Calu3 (cell line): ENCODE measurements at regions not wholly inside any gene's neighbourhood (a gene's known extent, or its start where the extent isn't known, plus 50 kb on each side); places are given as distances from the start of the nearest gene placed in this dataset.

Experiments
- BruUV-seq: library from RNA; stranded (reverse); fragments of 400-500 nt; replicated peaks from 2 replicates; lab custom pipeline; 2021; lab: Mats Ljungman, UMichigan
- CTCF ChIA-PET: fragments of 300-600 bp; sonication (Branson Sonifier 250); formaldehyde crosslinking; loops from one replicate; lab custom pipeline; 2022; ENCODE audit warnings: antibody characterized with exemption; lab: Charles Lee
- DNase-seq: peaks from one replicate; pipeline ENCODE4 v3.0.0; 2022
- H3K27ac Mint-ChIP-seq: one replicate; pipeline ENCODE4 v1.8.0; 2022; ENCODE audit warnings: mixed read lengths; ENCODE audit not compliant: unreplicated experiment
- H3K27me3 Mint-ChIP-seq: one replicate; pipeline ENCODE4 v1.8.0; 2022; ENCODE audit warnings: mixed read lengths; ENCODE audit not compliant: unreplicated experiment
- H3K36me3 Mint-ChIP-seq: one replicate; pipeline ENCODE4 v1.8.0; 2022; ENCODE audit warnings: mild to moderate bottlenecking, moderate library complexity, mixed read lengths; ENCODE audit not compliant: insufficient read depth, unreplicated experiment
- H3K4me1 Mint-ChIP-seq: one replicate; pipeline ENCODE4 v1.8.0; 2022; ENCODE audit warnings: mild to moderate bottlenecking, low read depth, mixed read lengths; ENCODE audit not compliant: unreplicated experiment
- H3K4me3 Mint-ChIP-seq: one replicate; pipeline ENCODE4 v1.8.0; 2022; ENCODE audit warnings: mild to moderate bottlenecking, low read depth, moderate library complexity, mixed read lengths; ENCODE audit not compliant: unreplicated experiment
- H3K9me3 Mint-ChIP-seq: one replicate; pipeline ENCODE4 v1.8.0; 2022; ENCODE audit warnings: low read depth, mixed read lengths; ENCODE audit not compliant: unreplicated experiment
- intact Hi-C: fragments of 100-400 bp; cut with micrococcal nuclease; formaldehyde crosslinking; loops from one replicate; pipeline ENCODE4 v1.10.0; 2022; ENCODE audit not compliant: unreplicated experiment
- TF ChIP-seq, protein P1 (sequence below): fragments of 200-600 bp; IDR thresholded peaks from one replicate; pipeline ENCODE4 v1.8.0; 2022; ENCODE audit warnings: antibody characterized with exemption; ENCODE audit not compliant: unreplicated experiment

DNA sequence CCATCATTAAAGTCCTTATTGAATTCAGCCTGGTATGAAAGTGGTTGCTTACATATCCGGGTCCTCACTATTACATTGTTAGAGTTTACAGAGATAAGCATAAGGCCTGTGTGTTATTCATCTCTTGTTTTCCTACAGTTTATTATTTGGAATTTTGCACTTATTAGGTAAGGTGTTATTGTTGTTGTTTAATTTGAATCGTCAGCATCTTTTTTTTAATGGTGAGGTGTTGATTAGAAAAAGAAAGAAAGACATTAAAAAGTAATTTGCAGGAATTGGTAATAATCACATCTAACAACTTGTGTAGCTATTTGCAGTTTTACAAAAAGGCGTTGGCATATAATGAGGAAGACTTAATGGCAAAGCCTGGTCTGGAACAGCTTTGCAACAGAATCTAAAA is 158.6 kb downstream of the SAMD5 start:
- Mint-ChIP-seq H3K27ac (no peak overlapping the region), H3K4me1 (no peaks in the 10 kb centered on the region), H3K4me3 (no peak overlapping the region), H3K27me3 (no peaks in the 10 kb centered on the region), H3K36me3 (no peaks in the 10 kb centered on the region), H3K9me3 (peaks cover 3% of the 10 kb centered on the region)
- DNase-seq: no peak
- TF ChIP-seq, protein P1, sequence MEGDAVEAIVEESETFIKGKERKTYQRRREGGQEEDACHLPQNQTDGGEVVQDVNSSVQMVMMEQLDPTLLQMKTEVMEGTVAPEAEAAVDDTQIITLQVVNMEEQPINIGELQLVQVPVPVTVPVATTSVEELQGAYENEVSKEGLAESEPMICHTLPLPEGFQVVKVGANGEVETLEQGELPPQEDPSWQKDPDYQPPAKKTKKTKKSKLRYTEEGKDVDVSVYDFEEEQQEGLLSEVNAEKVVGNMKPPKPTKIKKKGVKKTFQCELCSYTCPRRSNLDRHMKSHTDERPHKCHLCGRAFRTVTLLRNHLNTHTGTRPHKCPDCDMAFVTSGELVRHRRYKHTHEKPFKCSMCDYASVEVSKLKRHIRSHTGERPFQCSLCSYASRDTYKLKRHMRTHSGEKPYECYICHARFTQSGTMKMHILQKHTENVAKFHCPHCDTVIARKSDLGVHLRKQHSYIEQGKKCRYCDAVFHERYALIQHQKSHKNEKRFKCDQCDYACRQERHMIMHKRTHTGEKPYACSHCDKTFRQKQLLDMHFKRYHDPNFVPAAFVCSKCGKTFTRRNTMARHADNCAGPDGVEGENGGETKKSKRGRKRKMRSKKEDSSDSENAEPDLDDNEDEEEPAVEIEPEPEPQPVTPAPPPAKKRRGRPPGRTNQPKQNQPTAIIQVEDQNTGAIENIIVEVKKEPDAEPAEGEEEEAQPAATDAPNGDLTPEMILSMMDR: no peak
- CTCF ChIA-PET: no interaction called here
- intact Hi-C loops: no loop called here
- BruUV-seq: no TSS peak

DNA sequence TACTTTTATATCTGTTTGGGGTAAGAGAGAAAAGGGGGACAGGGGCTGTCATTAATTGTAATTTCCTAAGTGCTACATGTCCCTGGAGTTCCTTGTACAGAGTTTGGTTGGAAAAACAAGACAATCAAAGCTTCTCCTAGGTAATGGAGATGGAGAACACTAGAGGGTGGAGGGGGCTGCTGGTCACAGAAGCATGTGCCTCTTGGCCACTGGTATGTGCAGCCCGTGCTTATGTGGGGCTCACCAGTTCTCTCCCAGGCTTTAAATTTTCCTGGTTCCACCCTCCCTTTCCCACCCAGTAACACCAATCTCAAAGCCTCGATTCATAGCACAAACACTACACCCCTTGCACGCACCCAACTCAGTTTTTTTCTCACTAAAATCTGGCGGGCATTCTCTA is 165.6 kb downstream of the SAMD5 start:
- no peak for DNase-seq
- TF ChIP-seq, protein P1: no peak
- H3K9me3 Mint-ChIP-seq: no peaks in the 10 kb centered on the region
- CTCF ChIA-PET: no interaction called here
- no peaks in the 10 kb centered on the region for H3K4me1 Mint-ChIP-seq
- H3K36me3 Mint-ChIP-seq: no peaks in the 10 kb centered on the region
- intact Hi-C loops: no loop called here
- H3K27me3 Mint-ChIP-seq: no peaks in the 10 kb centered on the region
- no peak overlapping the region for H3K4me3 Mint-ChIP-seq
- BruUV-seq: no TSS peak
- H3K27ac Mint-ChIP-seq: no peak overlapping the region

DNA sequence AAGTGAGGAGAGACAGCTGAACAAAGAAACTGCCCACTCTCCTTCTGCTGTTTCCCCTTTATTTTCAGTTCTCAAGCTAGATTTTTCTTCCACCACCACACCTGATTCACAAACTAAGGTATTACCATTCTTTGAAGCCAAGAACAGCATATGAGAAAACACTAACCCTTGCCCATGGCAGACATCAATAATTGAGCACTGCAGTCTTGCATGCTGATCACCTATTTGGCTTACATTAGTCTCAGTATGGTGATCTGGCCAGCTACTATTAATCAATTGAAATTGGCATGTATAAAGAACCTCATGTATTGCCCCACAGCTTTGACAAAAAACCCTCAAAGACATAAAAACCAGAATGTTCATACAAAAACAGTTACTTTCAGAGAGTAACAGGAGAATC is 166.3 kb downstream of the SAMD5 start:
- CTCF ChIA-PET: no interaction called here
- no TSS peak for BruUV-seq
- Mint-ChIP-seq H3K27ac (no peak overlapping the region), H3K9me3 (no peaks in the 10 kb centered on the region), H3K4me3 (no peak overlapping the region), H3K4me1 (no peaks in the 10 kb centered on the region), H3K36me3 (no peaks in the 10 kb centered on the region), H3K27me3 (no peaks in the 10 kb centered on the region)
- intact Hi-C loops: no loop called here
- DNase-seq: no peak
- TF ChIP-seq, protein P1: no peak

DNA sequence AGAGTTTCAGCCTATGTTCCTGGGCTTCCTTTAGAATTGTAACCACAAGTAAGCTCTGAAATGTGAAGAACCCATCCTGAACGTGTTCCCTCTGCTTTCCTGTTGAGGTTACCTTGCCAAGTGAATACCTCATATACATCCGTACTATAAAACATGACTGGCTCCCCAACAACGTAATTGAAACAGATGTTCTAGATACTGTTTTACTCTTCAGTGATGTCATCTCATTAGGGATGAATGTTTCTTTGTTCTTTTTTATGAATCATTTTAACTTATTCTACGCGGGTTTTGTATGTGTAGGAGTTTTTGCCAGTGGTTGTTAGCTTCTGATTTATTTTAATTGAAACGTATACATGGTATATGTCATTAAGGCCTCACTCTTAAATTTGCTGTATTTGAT is 166.8 kb downstream of the SAMD5 start:
- Mint-ChIP-seq H3K9me3 (no peaks in the 10 kb centered on the region), H3K36me3 (no peaks in the 10 kb centered on the region), H3K4me1 (no peaks in the 10 kb centered on the region), H3K27ac (no peak overlapping the region), H3K27me3 (no peaks in the 10 kb centered on the region), H3K4me3 (no peak overlapping the region)
- no peak for DNase-seq
- TF ChIP-seq, protein P1: no peak
- CTCF ChIA-PET: no interaction called here
- no TSS peak for BruUV-seq
- intact Hi-C loops: no loop called here
